ENCODE measurements at regions not wholly inside any gene's neighbourhood (a gene's known extent, or its start where the extent isn't known, plus 50 kb on each side); places are given as distances from the start of the nearest gene placed in this dataset.
A peak's percentile ranks its signal among the peaks of the same experiment; 100 is the strongest.

DNA sequence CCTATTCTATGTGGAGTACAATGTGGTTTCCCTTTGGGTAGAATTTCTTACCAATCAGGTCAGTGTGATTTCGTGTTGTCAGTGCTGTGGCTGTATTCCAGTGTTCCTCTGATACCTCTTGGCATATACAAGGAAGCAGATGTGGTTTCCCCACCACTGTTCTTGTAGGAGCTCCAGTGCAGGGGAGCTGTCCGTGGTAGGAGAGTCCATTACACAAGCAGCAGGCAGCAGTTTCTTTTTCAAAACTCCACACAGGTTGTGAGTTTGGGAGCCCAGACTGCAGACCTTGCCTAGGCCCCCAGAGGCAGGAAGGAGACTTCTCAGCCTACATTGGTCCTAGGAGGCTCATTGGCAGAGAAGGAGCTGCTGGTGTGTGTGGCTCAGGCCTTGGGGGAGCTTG, 452.8 kb downstream of the AACS start:
- H3K23me2 ChIP-seq (ENCODE audit: low read depth, low read length), result peaks cover 12% of the 10 kb centered on the region; the same call in 1 of the 2 replicates
- no peak overlapping the region for H3K4ac ChIP-seq (replicated peaks; ENCODE audit: insufficient read length, low read depth, low read length)
- no peak overlapping the region for H2BK15ac ChIP-seq (ENCODE audit: low read length)
- H3K23ac ChIP-seq (ENCODE audit: insufficient read length), result no peak overlapping the region
- no peak overlapping the region for H3K4me3 ChIP-seq (ENCODE audit: extremely low read depth in 1 of 4, insufficient read depth in 2 of 4, low read depth in 3 of 4, low read length in 4 of 4)
- H3K27me3 ChIP-seq (replicated peaks in 1 of 4; ENCODE audit: control insufficient read depth in 3 of 4, extremely low read depth in 1 of 4, insufficient read depth in 3 of 4, low read length in 3 of 4), result no peaks in the 10 kb centered on the region
- ChIA-PET CTCF (ENCODE audit: partially characterized antibody) (interaction anchor here (0.9 to 1.7 kb wide), 4 partner anchors 12 to 187 kb away, joined by 3 to 7 read pairs (median 6); no protein-coding TSS in a partner anchor), POLR2A (ENCODE audit: partially characterized antibody) (no interaction called here)
- H4K20me1 ChIP-seq (replicated peaks in 1 of 2; ENCODE audit: control insufficient read depth in 1 of 2, insufficient read depth in 2 of 2, low read length in 2 of 2), result peaks cover 2 to 6% of the 10 kb centered on the region in 2 experiments
- no peak overlapping the region for H3K4me2 ChIP-seq (ENCODE audit: insufficient read depth in 1 of 2, low read depth in 2 of 2, low read length in 2 of 2)
- no peak overlapping the region for H3K18ac ChIP-seq (ENCODE audit: extremely low read depth, low read length)
- no peak overlapping the region for H2BK5ac ChIP-seq (ENCODE audit: low read depth, low read length)
- H4K5ac ChIP-seq (ENCODE audit: insufficient read length, low read depth, low read length), result no peak overlapping the region
- DNase-seq (ENCODE audit: low read depth in 1 of 2, low spot score in 2 of 2) (peak in 1 of 2 experiments; percentile 54), FAIRE-seq (no peak)
- no peak overlapping the region for H2AFZ ChIP-seq (ENCODE audit: low read length)
- 73% methylated on average over 2 of the region's 2 CpGs; no CpG with 5 or more reads in 1 of the 2 experiments for WGBS, 2 experiments (ENCODE audit: extremely low coverage in 1 of 2, insufficient coverage in 1 of 2, insufficient read length in 1 of 2, insufficient replicate concordance in 2 of 2, low coverage in 1 of 2, low lambda C conversion rate in 2 of 2, missing lambda C conversion rate in 1 of 2)
- no peak overlapping the region for H3K14ac ChIP-seq (ENCODE audit: insufficient read length)
- H2AK5ac ChIP-seq (ENCODE audit: low read depth, low read length), result no peak overlapping the region
- H4K91ac ChIP-seq (replicated peaks; ENCODE audit: insufficient read length, low read length), result no peak overlapping the region
- H3K27ac ChIP-seq (ENCODE audit: low read depth, low read length), result no peak overlapping the region
- no peak overlapping the region for H3K56ac ChIP-seq (replicated peaks; ENCODE audit: insufficient read length, low read depth, low read length)
- no peak overlapping the region for H2BK12ac ChIP-seq (ENCODE audit: low read depth, low read length)
- H3K36me3 ChIP-seq (ENCODE audit: control insufficient read depth in 2 of 4, insufficient read depth in 4 of 4, low read length in 3 of 4), result peaks cover 0 to 8% (median under 1%) of the 10 kb centered on the region in 4 experiments; a peak in 3 of 8 replicates
- no peak overlapping the region for H2BK120ac ChIP-seq (replicated peaks; ENCODE audit: low read depth, low read length)
- H3K9me3 ChIP-seq (ENCODE audit: insufficient read depth in 2 of 2, low read depth in 1 of 2, low read length in 1 of 2), result no peaks in the 10 kb centered on the region; a peak in 2 of 4 replicates
- no peaks in the 10 kb centered on the region; a peak in 1 of 4 replicates for H3K79me2 ChIP-seq (ENCODE audit: control insufficient read depth in 1 of 2, insufficient read depth in 2 of 2, low read length in 2 of 2)
- H3K79me1 ChIP-seq (ENCODE audit: low read depth, low read length), result peaks cover 3% of the 10 kb centered on the region; the same call in 1 of the 2 replicates
- H3K9ac ChIP-seq (replicated peaks in 1 of 4; ENCODE audit: extremely low read depth in 1 of 4, low read depth in 3 of 4, low read length in 3 of 4), result no peak overlapping the region
- peaks cover 0 to 2% (median 0%) of the 10 kb centered on the region in 4 experiments; a peak in 1 of 7 replicates for H3K4me1 ChIP-seq (replicated peaks in 1 of 4; ENCODE audit: control insufficient read depth in 3 of 4, insufficient read depth in 4 of 4, low read length in 3 of 4)
- TF ChIP-seq, protein P1, sequence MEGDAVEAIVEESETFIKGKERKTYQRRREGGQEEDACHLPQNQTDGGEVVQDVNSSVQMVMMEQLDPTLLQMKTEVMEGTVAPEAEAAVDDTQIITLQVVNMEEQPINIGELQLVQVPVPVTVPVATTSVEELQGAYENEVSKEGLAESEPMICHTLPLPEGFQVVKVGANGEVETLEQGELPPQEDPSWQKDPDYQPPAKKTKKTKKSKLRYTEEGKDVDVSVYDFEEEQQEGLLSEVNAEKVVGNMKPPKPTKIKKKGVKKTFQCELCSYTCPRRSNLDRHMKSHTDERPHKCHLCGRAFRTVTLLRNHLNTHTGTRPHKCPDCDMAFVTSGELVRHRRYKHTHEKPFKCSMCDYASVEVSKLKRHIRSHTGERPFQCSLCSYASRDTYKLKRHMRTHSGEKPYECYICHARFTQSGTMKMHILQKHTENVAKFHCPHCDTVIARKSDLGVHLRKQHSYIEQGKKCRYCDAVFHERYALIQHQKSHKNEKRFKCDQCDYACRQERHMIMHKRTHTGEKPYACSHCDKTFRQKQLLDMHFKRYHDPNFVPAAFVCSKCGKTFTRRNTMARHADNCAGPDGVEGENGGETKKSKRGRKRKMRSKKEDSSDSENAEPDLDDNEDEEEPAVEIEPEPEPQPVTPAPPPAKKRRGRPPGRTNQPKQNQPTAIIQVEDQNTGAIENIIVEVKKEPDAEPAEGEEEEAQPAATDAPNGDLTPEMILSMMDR (IDR thresholded peaks at IDR 0.05; ENCODE audit: control extremely low read depth in 1 of 3, insufficient read depth in 1 of 3, low read depth in 1 of 3, low read length in 3 of 3), result no peak
- TF ChIP-seq SIN3A (conservative IDR thresholded peaks at IDR 0.05 in 1 of 2, IDR thresholded peaks at IDR 0.05 in 1 of 2; ENCODE audit: low read depth in 1 of 2, low read length in 2 of 2) (0 out of 4 replicates have a peak, but pooled peaks of 1 of the 2 experiments have one; percentile 59), SRF (IDR thresholded peaks at IDR 0.05; ENCODE audit: low read depth, low read length) (no peak), TBP (IDR thresholded peaks at IDR 0.05; ENCODE audit: low read depth, low read length) (no peak), RAD21 (IDR thresholded peaks at IDR 0.05 in 1 of 2, conservative IDR thresholded peaks at IDR 0.05 in 1 of 2; ENCODE audit: low read depth in 2 of 2, low read length in 2 of 2) (peak in 1 of 2 experiments; percentile 8; a peak in 1 of 4 replicates)
- TF ChIP-seq, protein P2, sequence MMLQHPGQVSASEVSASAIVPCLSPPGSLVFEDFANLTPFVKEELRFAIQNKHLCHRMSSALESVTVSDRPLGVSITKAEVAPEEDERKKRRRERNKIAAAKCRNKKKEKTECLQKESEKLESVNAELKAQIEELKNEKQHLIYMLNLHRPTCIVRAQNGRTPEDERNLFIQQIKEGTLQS (IDR thresholded peaks at IDR 0.05; ENCODE audit: insufficient read depth, low read depth, low read length), result no peak
- no peak overlapping the region for H2BK20ac ChIP-seq (ENCODE audit: low read length)
- no peak overlapping the region for H4K8ac ChIP-seq (ENCODE audit: extremely low read depth, insufficient read depth, low read length)
